Transverse colon (tissue), 4 donors: ENCODE measurements at regions not wholly inside any gene's neighbourhood (a gene's known extent, or its start where the extent isn't known, plus 50 kb on each side); places are given as distances from the start of the nearest gene placed in this dataset.

Experiments used
- DNase-seq: peaks from one replicate; pipeline ENCODE4 v3.0.0-alpha.2; 2019
- H3K27ac ChIP-seq, 4 donors: fragments of 200-600 bp; sonication (generic); 2 replicates each; pipeline ENCODE4 v1.5.1; 2016 to 2018; ENCODE audit warnings: inconsistent platforms in 4 of 4
- H3K27me3 ChIP-seq: fragments of 200-600 bp; sonication (generic); 2 replicates; pipeline ENCODE4 v1.5.1; 2017; ENCODE audit warnings: inconsistent platforms
- H3K36me3 ChIP-seq, 4 donors: fragments of 200-600 bp; sonication (generic); 2 replicates each; pipeline ENCODE4 v1.5.1; 2017 to 2019; ENCODE audit warnings: inconsistent platforms in 4 of 4
- H3K4me1 ChIP-seq, 4 donors: fragments of 200-600 bp; sonication (generic); 2 replicates each; pipeline ENCODE4 v1.5.1; 2017 to 2020; ENCODE audit warnings: inconsistent platforms in 4 of 4
- H3K4me3 ChIP-seq, 4 donors: fragments of 200-600 bp; sonication (generic); 1 replicate in 1 of 4; 2 replicates in 3 of 4; pipeline versions ENCODE4 v1.5.1 to v1.6.1; 2017 to 2019; ENCODE audit warnings: inconsistent platforms in 4 of 4
- H3K9me3 ChIP-seq, 2 donors: fragments of 200-600 bp; sonication (generic); 2 replicates each; pipeline ENCODE4 v1.5.1; 2017 to 2019; ENCODE audit warnings: inconsistent platforms in 2 of 2
- CTCF ChIP-seq, 5 experiments: fragments of 200-600 bp in 3 of 5; fragments of 450-650 bp in 2 of 5; sonication (generic) in 3 of 5; IDR thresholded peaks; 1 replicate in 2 of 5; 2 replicates in 3 of 5; pipeline ENCODE4 v1.5.1; 2016 to 2017; ENCODE audit warnings: antibody characterized with exemption in 5 of 5, inconsistent platforms in 3 of 5, mild to moderate bottlenecking in 2 of 5, moderate library complexity in 1 of 5
- EP300 ChIP-seq: sonication (generic); formaldehyde crosslinking; IDR thresholded peaks from one replicate; pipeline ENCODE4 v1.6.1; 2017; ENCODE audit warnings: antibody characterized with exemption, low read depth
- POLR2A ChIP-seq: fragments of 450-650 bp; IDR thresholded peaks from one replicate; pipeline ENCODE4 v1.6.1; 2016; ENCODE audit warnings: antibody characterized with exemption, mild to moderate bottlenecking, moderate library complexity
- POLR2AphosphoS5 ChIP-seq, 3 donors: sonication (generic); formaldehyde crosslinking; IDR thresholded peaks; one replicate each; pipeline ENCODE4 v1.6.1; 2016; ENCODE audit warnings: antibody characterized with exemption in 3 of 3
- WGBS, 2 donors: methylation state at CpG; one replicate each; pipeline ENCODE4 v1.1.5; 2018; ENCODE audit warnings: low coverage in 1 of 2; 5-methylcytosine and 5-hydroxymethylcytosine counted together
- in situ Hi-C, 4 donors: fragments of 200-750 bp; cut with MboI; loops; one replicate each; pipeline versions ENCODE4 v1.15.0 to v1.15.1; 2017; ENCODE audit warnings: low sequenced_read_pairs in 3 of 4, low pct_ligation_motif_present in 1 of 4, low pct_unique_long_range_greater_than_20kb in 1 of 4
- intact Hi-C: fragments of 100-400 bp; cut with DNase I; formaldehyde crosslinking; loops from one replicate; pipeline ENCODE4 v1.15.1; 2023; ENCODE audit warnings: low total_unique reads

GRCh38 chr2:6067806-6068205 lies 375.6 kb downstream of the SOX11 start:
- H3K36me3 ChIP-seq: no peaks in the 10 kb centered on the region
- H3K4me1 ChIP-seq: no peaks in the 10 kb centered on the region
- DNase-seq: no peak
- no peaks in the 10 kb centered on the region for H3K9me3 ChIP-seq
- intact Hi-C loops: no loop called here
- in situ Hi-C loops: no loop called here
- no peak overlapping the region for H3K27ac ChIP-seq
- no peak overlapping the region for H3K4me3 ChIP-seq
- no peak for TF ChIP-seq EP300
- TF ChIP-seq POLR2A: no peak
- TF ChIP-seq POLR2AphosphoS5 (IDR thresholded peaks at IDR 0.05): no peak
- TF ChIP-seq CTCF (IDR thresholded peaks at IDR 0.05): no peak
- H3K27me3 ChIP-seq: no peaks in the 10 kb centered on the region

GRCh38 chr2:6068429-6068828 lies 376.2 kb downstream of the SOX11 start:
- in situ Hi-C loops (no loop called here), intact Hi-C loops (no loop called here)
- WGBS, 2 donors: 36 to 52% methylated on average over 5 to 6 of the region's 6 CpGs
- H3K27ac ChIP-seq: no peak overlapping the region
- no peaks in the 10 kb centered on the region for H3K27me3 ChIP-seq
- H3K4me1 ChIP-seq: no peaks in the 10 kb centered on the region
- H3K36me3 ChIP-seq: no peaks in the 10 kb centered on the region
- no peak for DNase-seq
- no peak overlapping the region for H3K4me3 ChIP-seq
- no peak for TF ChIP-seq POLR2A
- TF ChIP-seq EP300: no peak
- TF ChIP-seq CTCF (IDR thresholded peaks at IDR 0.05): no peak
- no peaks in the 10 kb centered on the region for H3K9me3 ChIP-seq

- WGBS, 2 donors: 52 to 61% methylated on average over 5 of the region's 5 CpGs
- TF ChIP-seq POLR2AphosphoS5 (IDR thresholded peaks at IDR 0.05) (no peak), EP300 (no peak), CTCF (IDR thresholded peaks at IDR 0.05) (no peak), POLR2A (no peak)
- Histone ChIP-seq H3K36me3 (no peaks in the 10 kb centered on the region), H3K4me1 (no peaks in the 10 kb centered on the region), H3K4me3 (no peak overlapping the region), H3K27ac (no peak overlapping the region), H3K9me3 (no peaks in the 10 kb centered on the region), H3K27me3 (no peaks in the 10 kb centered on the region)
- in situ Hi-C loops: no loop called here
- DNase-seq: no peak
- intact Hi-C loops: no loop called here
These were observed 377.2 kb downstream of the SOX11 start for GRCh38 chr2:6069381-6069780.

- WGBS, 2 donors: 74 to 75% methylated on average over 4 of the region's 4 CpGs
These were observed 379.3 kb downstream of the SOX11 start for GRCh38 chr2:6071519-6071918.

More at GRCh38 chr2:6071519-6071918, 379.3 kb downstream of the SOX11 start:
- Histone ChIP-seq H3K4me3 (no peak overlapping the region), H3K36me3 (no peaks in the 10 kb centered on the region), H3K9me3 (no peaks in the 10 kb centered on the region), H3K4me1 (no peaks in the 10 kb centered on the region), H3K27ac (no peak overlapping the region), H3K27me3 (no peaks in the 10 kb centered on the region)
- no peak for DNase-seq
- no peak for TF ChIP-seq CTCF (IDR thresholded peaks at IDR 0.05)
- no peak for TF ChIP-seq POLR2A
- TF ChIP-seq POLR2AphosphoS5 (IDR thresholded peaks at IDR 0.05): no peak
- TF ChIP-seq EP300: no peak
- in situ Hi-C loops (no loop called here), intact Hi-C loops (no loop called here)
